Posterior vena cava (tissue), 2 donors: ENCODE measurements at regions not wholly inside any gene's neighbourhood (a gene's known extent, or its start where the extent isn't known, plus 50 kb on each side); places are given as distances from the start of the nearest gene placed in this dataset.

ENCODE experiments used
- DNase-seq: peaks from one replicate; pipeline ENCODE4 v3.0.0-alpha.2; 2020; ENCODE audit warnings: low spot score
- intact Hi-C, 2 donors: fragments of 100-400 bp; cut with DNase I; formaldehyde crosslinking; loops; one replicate each; pipeline versions ENCODE4 v1.14.1 to v1.14.2; 2022 to 2023
- donor health status: DM: yes; HTN: yes; CAD: no.
- donor health status: DM: yes; HTN: yes; CAD: no.

DNA sequence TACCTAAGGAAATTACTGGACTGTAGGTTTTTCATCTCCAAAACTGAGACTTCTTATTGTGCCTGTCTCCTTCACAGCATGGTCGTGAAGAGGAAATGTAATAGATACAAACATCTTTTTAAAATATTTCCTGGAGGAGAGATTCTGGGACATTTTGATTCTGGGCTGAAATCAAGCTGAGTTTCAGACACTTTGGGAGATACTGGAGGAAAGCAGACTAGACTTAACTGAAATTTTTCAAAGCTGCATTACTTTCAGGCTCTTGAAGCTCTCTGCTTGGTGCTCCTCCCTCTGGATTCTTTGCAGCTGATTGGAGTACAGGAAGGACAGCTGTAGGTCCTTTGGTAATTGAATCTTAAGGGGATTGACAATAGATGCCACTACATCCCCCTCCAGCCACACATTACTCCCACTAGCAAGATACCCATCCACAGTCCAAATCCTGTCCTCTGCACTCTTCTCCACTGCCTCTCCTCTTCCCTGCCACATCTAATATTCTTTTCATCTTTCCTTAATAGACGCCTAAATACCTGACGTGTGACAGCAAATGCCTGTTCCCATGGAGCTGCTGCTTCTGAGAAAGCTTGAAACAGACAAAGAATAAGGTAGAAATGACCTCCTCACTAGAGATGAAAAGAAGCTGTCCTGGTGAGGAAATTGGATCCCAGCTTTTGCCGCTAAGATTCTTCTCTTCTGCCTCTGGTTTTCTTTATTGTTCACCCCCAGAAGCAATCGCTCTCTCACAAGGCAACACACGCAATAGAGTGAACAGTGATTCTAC, 111.5 kb upstream of the PHYHIPL start:
- intact Hi-C loops = no loop called here
- DNase-seq = no peak

DNA sequence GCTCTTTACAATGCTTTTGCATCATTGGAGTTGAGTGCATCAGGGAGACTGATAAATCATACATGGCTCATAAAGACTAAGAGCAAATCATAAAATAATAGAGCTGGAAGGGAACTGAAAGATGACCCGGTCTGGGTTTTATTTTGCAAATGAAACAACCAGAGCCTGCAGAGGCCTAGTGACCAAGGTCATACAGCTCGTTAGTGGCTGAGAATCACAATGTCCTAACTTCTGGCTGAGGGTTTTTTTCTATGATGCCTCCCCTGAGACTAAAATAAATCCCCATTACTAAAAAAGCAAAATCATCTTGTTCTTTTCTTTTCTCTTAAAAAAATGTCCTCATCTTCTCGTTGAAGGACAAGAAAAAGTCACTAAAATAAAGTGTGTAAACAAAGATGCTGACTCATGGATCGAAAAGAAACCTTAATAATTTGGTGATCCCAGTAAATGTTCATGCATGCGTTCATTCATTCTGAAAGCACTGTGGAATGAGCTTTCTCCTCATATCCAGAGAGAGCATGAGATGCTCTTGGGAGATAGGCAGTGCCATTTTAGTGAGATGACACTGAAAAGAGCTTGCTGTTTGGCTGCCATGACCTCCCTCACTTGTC, 107.8 kb upstream of the PHYHIPL start:
- DNase-seq = no peak
- intact Hi-C loops = no loop called here

DNA sequence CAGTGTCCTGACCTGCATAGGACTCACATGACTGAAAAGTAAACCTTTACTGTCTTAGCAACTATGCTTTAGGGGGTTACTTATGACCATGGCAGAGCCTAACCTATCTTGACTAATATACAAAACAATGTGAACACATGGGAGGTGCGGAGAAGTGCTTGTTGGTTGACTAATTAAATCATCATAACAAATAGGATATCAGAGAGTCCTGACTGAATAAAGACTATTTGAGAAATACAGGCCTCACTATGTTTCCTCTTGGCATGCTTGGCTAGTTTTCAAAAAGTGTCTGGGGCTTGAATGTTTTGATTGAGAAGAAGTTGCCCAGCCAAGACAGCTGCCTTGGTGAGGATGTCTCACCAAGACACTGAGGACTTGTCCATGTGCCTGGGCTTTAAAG, 104.4 kb upstream of the PHYHIPL start:
- intact Hi-C loops = no loop called here
- DNase-seq = no peak

DNA sequence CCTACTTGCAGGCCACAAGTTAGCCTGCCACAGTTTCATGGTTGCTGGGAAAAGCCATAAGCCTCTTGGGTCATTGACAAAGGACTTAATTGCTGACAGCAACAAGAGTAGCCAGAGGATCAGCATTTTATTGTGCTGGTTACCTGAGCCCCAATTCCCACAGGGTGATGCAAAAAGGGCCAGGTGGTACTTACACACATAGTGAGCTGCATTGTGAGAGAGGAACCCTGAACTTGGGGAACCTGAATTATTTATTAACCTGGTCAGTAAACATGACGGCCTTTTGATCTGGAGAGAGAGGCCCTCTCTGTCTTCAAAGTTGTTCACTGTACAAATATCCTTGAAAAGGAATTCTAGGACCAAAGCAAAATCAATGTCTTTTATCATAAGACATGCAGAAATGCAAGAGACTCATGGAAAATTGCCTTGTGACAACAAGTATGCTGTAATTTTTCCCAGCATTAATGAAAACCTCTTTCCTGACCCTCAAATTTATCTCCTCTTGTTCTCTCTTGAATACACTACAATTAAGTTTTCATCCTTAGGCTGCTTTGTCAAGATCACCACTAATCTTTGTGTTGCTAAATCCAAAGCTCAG, 102.9 kb upstream of the PHYHIPL start:
- intact Hi-C loops = no loop called here
- no peak for DNase-seq

DNA sequence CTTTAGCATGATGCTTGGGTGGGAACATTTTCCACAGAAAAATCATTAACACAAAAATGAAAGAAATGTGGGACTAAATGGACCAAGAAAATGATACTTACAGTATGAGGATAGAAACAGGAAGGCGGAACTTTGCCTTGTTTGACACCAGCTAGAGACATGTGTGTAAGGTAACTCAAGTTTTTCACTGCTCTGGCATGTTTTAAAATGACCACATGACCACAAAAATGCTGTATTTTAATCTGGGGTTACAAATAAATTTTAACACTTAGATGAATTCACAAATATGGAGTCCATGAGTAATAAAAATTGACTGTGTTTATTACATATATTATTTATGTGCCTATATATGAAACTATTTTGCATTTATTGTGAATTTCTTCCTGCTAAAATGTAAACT, 100.9 kb upstream of the PHYHIPL start:
- DNase-seq = no peak
- intact Hi-C loops = no loop called here

DNA sequence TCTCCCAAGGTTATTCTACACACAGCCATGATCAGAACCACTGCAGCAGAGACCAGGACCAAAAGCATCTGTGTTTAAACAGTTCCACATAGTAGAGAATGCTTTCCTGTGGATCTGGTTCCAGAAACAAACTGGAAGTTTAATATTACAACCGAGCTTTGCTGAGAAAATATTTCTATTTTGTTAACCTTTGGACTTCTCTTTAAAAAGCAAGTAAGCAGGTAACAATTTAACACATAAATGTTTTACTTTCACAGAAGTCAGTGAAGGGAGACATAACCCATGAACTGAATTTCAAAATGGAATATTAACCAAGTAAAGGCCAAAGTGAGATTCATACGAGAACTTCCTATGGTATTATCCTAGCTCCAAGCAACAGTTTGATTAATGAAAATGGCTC, 98.6 kb upstream of the PHYHIPL start:
- DNase-seq = no peak
- intact Hi-C loops = no loop called here

DNA sequence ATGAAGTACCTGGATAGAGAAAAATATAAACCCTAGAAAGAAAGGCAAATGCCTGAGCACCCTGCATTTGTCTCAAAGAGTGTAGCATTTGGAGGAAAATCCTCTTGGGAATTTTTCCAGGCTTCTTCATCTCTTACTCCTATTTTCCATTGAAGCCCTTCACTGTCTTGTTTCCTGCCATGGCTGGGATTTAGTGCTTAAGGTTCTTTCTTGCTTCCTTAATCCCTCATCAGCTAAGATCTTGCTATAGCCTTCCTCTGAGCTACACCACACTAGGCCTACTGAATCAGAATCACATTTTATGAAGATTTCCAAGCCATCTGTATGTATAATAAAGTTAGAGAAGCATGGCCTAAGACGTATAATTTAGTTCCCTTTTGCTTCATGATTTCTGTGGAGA, 97.5 kb upstream of the PHYHIPL start:
- no peak for DNase-seq
- intact Hi-C loops = no loop called here

DNA sequence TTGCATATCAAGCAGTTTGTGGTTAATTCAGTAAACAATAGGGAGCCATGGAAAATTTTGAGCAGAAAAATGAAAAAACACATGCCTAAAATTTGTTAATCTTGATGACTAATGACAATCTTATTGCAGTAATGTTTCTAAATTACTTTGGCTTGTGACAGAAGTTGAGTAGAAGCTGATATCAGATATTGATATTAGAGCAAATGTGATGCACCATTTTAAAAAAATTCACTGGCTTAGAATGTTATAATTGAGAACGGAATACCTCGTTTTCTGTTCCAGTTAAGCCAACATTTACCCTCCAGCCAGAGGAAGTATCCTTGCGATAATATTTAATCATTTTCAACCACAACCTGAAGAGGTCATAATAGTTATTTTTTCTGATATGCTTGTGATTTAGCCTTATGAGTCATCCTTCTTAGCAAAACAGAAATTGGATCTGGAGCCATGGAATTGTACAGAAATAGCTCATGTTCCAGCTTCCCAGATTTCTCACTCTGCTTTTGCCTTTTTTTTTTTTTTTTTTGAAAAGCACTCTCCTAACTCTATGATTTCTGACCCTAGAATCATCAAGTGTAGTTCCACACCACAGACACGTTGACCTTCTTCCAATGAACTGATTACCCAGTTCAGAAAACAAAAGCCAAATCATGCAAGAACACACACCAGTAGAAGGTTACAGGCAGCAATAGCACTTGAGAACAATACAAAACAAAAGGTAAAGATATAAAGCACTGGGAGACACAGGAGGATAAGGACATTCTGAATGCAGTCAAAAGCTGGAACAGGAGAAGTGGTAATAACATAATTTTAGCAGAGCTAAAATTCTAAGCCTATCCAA, 96.8 kb upstream of the PHYHIPL start:
- no peak for DNase-seq
- intact Hi-C loops = no loop called here

DNA sequence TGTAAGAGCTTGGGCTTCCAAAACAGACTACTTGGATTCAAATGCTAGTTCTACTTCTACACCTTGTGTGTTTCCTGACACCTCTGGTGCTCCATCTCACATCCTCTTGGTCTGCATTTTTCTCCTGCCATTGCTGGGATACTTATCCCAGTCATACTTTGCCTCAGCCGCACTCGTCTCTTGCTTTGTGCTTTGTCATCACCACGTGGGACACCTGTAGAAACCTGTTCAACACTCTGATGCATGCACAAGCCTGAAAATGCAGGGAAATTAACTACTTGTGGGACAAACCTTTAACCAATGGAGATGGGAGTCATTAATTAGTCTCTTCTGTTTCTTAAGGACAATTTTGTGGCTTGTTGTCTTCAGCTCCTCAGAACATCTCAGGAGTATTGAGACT, 94.2 kb upstream of the PHYHIPL start:
- no peak for DNase-seq
- intact Hi-C loops = no loop called here

DNA sequence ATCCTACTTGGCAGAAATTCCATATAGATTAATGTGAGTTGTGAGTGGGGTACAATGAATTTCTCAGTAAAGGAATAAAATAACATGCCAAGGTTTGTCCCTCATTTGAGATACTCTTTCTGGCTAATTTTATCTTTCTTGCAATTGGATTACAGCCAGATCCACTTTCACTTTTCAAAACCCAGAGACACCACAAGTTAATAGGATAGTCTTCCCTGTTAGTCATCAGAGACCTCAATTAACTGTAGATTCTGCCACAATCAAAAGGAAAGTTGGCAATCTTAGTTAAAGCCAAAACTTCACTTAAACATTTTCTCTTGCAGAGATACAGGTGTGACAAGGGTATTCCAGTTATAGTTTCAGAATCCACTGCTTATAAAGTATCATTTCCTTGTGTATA, 91.4 kb upstream of the PHYHIPL start:
- intact Hi-C loops = no loop called here
- no peak for DNase-seq

DNA sequence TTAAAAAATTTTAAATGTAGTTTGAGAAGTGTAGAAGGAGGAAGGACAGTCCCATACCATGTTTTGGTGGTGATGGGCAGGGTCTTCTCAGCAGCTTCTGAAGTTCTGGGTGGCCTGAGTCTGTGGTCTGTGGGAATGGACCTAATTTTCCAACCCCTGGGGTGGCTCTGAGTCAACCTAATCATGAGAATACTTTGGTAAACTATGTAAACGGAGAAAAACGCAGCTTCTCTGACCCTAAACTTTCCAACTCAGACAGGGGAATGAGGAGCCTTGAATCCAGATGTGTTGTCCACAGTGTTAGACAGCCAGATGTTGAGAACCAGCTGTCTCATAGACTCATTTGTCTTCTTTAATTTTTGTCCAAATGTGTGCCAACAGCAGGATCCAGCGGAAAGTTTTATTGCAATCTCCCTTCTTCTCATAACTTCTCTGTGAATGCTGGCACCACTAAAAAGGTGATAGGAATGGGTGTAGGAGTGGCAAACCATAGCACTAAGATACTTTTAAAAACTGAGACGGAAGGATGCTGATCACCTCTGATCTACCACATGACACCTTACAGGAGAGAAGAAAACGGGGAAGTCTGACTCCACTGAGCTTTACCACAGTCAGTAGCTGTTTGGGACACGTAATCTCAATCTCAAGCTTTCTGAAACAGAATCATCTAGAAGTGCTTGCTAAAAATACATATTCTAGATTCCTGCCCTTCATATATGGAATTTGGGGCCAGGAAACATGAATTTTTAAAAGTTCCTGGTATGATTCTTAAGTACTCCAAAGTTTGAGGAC, 90.5 kb upstream of the PHYHIPL start:
- intact Hi-C loops = no loop called here

DNA sequence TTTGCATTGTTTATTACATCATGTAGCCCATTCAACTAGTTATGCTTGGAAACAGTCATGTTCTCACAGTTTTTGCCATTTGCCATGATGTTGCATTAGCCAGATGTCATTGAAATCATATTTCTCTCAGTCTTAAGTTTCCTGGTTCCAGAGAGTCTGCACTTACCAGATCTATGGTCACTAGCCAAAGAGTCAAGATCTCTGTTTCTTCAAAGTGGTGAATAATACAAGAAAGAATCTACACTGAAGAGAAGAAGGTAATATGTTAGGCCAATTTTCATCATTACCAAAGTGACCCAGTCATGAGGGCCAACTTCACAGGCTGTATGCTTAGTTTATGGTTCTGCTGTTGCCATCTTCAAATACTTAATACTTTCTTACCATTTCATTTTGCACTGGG, 89.0 kb upstream of the PHYHIPL start:
- DNase-seq = no peak
- intact Hi-C loops = no loop called here

More for the DNA sequence above, 90.5 kb upstream of the PHYHIPL start:
- no peak for DNase-seq

DNA sequence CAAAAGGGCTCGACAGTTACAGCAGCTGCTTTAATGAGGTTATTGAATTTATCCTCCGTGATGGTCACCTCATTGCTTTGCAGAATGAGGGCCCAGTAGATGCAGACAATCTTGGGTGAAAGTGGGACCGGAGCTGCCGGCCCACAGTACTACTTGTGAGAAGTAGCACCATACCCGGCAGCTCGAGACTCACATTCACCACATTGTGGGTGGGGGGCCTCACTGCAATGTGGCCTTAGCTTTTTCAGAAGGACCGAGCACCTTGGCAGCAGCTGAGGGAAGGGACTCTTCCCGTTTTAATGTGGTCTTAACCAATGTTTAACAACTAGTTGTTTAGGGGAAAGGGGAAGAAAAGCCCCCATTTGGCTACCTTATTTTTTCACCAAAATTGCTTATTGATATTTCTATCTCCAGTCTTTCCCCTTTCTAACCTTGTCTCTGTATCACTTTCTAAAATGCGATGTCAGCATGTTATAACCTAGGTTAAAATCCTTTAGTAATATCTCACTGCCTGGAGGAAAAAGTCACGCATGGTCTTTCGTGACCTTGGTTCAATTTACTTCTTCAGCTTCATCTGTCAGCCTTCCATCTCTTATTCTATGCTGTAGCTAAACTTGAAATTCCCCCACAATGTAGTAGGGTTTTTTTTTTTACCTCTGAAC, 87.4 kb upstream of the PHYHIPL start:
- DNase-seq = no peak
- intact Hi-C loops = no loop called here

DNA sequence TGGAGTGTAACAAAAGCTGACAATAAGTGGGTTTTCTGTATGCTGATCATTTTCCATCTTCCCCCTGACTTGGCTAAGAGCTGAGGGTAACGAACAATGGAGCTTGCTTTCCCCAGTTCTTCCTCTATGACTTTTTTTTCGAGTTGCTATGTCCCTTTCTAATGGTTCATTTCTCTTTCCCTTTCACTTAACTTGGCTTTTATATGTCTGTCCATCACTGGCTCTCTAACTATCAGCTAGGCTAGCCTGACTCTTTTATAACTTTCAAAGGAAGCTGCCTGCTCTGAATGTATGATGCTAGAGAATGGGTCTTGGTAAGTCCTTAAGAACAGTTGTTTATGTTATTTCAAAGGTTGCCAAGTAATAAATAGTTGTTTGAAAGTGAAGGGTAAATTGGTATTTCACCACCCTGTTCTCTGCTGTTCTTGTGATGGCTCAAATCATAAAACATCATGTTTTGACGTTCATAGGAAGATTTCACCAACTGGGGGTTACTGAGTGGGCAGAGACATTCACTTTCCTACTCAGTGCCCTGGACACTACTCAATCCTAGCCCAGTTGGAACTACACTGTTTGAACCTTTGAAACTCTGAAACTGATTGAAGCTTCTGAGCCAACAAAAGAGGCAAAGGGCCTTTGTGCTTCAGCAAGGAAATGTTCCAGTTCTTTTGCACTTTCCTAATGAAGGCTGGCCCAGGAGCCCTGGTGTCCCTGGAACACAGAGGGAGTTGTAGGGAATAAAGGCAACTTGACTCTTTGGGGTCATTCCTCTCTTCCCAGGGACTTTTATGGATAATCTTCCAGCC, 85.4 kb upstream of the PHYHIPL start:
- intact Hi-C loops = no loop called here
- no peak for DNase-seq

DNA sequence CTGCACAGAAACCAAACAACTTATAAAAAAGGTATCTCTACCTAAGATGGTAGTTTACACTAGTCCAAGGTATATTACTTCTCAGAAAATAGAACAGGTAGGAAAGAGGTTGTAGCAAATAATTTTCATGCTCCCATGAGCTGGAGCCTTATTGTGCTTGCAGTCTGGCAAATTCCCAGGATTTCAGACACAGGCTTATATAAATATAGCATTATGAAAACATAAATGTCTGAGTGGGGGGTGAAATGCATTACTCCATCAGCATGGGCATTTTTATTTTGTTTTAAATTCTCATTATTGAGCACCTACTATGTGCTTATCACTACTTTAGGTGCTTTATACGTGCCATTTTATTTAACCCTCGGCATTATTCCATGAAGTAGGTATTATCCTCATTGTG, 83.0 kb upstream of the PHYHIPL start:
- intact Hi-C loops = no loop called here
- DNase-seq = no peak

DNA sequence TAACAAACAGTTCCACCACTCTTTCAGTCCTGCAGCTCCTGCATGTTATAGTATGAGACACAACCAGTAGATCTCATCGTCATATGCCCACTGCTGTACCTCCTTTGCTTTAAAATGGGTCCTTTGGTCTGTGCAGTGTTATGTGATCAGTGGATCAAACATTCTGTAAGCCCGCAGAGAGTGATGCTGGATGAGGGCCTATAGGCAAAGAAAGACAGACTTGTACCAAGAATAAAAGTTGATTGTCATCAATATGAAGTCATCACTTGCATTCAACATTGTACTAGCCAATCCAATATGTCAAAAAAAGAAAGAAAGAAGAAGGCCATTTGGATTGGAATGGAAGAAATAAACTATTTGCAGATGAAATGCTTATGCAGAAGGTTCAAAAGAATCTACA, 79.8 kb upstream of the PHYHIPL start:
- intact Hi-C loops = no loop called here
- DNase-seq = no peak

DNA sequence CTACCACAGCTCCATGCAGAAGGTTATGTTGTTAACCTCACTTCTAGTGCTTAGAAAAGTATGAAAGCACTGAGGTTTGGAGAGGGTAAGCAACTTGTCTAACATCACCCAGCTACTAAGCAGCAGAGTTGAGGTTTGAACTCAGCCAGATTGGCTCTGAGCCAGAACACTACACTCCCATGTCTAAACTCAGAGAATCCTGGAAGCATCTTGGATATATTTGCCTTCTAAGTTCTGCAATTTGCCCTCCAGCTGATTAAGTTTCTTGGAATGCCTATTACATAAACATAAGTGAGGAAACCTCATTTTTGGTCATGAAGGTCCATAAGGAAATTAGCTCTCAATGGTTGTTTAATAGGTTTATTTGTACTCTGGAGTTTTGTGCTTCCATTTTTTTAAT, 78.1 kb upstream of the PHYHIPL start:
- DNase-seq = no peak
- intact Hi-C loops = no loop called here

DNA sequence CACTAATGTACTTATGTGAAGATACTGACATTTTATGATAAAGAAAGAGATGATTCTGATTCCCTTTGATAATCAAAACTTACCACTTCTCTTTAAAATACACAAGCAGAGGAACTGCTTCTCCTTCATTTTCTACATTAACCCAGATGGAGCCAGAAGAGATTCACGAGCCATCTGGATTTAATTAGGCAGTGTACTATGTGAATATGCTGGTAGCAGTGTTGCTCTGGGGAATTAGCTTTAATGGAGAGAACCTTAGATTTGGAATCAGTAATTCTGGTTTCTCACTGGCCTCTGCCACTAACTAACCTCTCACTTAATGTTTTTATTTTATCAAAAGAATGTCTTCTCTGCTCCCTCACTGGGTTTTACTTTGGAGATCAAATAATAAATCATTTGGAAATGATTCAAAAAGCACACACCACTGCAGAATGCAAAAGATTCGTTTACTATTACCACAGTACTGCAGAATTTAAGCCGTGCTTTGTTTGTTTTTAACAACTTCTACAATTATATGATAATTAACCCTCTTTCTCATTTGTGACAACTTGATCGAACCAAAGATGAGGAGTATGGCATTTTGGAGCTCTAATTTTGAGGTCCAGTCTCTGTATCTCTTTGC, 77.5 kb upstream of the PHYHIPL start:
- intact Hi-C loops = no loop called here
- DNase-seq = no peak
